HUES6 (cell line): ENCODE measurements at regions not wholly inside any gene's neighbourhood (a gene's known extent, or its start where the extent isn't known, plus 50 kb on each side); places are given as distances from the start of the nearest gene placed in this dataset.

Source experiments
- H3K27ac ChIP-seq: 2 replicates; pipeline ENCODE4 v1.7.0; 2013; ENCODE audit warnings: low read depth, mild to moderate bottlenecking, low read length, inconsistent platforms
- H3K27me3 ChIP-seq: 2 replicates; pipeline ENCODE4 v1.6.1; 2013; ENCODE audit warnings: low read length; ENCODE audit not compliant: control insufficient read depth, insufficient read depth
- H3K36me3 ChIP-seq: 2 replicates; pipeline ENCODE4 v1.6.1; 2013; ENCODE audit warnings: low read length; ENCODE audit not compliant: control insufficient read depth, insufficient read depth
- H3K4me1 ChIP-seq: 2 replicates; pipeline ENCODE4 v1.6.1; 2013; ENCODE audit warnings: low read length; ENCODE audit not compliant: control insufficient read depth, insufficient read depth
- H3K4me3 ChIP-seq: 2 replicates; pipeline ENCODE4 v1.5.1; 2013; ENCODE audit warnings: low read depth, low read length
- H3K9ac ChIP-seq: one replicate; pipeline ENCODE4 v1.6.1; 2013; ENCODE audit warnings: mild to moderate bottlenecking, low read length
- H3K9me3 ChIP-seq: 2 replicates; pipeline ENCODE4 v1.6.1; 2013; ENCODE audit warnings: low read depth, low read length; ENCODE audit not compliant: control insufficient read depth, insufficient read depth

DNA sequence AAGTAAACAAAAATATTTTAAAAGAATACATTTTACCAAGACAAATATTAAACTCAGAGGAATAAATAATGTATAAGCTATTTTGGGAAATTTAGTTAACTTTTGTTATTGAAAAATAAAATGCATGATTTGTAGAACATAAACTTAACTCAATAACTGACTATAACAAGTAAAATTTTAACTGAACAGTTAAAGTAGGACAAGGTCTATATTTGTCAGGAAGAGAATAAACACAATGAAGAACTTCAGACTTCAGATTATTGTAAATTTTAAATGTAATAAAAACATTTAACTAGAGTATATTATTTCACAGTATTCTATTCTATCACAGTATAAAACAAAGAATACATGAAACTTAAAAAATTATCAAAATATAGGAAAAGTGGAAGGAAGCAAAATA lies 948.8 kb upstream of the USP15 start:
- Histone ChIP-seq H3K27me3 (no peaks in the 10 kb centered on the region), H3K9ac (no peak overlapping the region), H3K9me3 (peaks cover 4% of the 10 kb centered on the region; the same call in 1 of the 2 replicates)

DNA sequence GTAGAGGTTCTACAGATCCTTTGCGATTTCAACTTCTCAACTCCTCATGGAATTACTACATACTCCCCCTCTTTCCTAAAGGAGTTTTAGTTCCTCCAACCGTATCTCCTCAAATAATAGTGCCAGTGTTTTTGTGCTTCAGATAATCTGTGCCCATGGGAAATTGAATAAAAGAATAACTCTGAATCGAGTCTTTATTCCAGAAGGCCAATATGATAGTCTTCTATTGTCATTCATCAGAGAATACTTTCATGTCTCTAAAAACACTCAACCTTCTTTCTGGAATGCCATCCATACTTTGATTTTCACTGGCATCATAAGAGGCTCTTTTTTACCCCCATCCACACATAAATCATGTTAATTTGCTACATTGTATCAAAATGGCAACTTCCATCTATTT lies 911.3 kb upstream of the USP15 start:
- no peak overlapping the region for H3K9ac ChIP-seq
- no peak overlapping the region for H3K4me3 ChIP-seq
- H3K4me1 ChIP-seq, result no peaks in the 10 kb centered on the region
- no peaks in the 10 kb centered on the region for H3K27me3 ChIP-seq
- no peak overlapping the region for H3K27ac ChIP-seq
- H3K9me3 ChIP-seq, result no peaks in the 10 kb centered on the region
- no peaks in the 10 kb centered on the region for H3K36me3 ChIP-seq

More for the DNA sequence above, 948.8 kb upstream of the USP15 start:
- Histone ChIP-seq H3K27ac (no peak overlapping the region), H3K4me3 (no peak overlapping the region), H3K36me3 (no peaks in the 10 kb centered on the region), H3K4me1 (no peaks in the 10 kb centered on the region)

GRCh38 chr12:61355105-61355504 lies 905.1 kb upstream of the USP15 start:
- Histone ChIP-seq H3K9ac (no peak overlapping the region), H3K9me3 (no peaks in the 10 kb centered on the region), H3K27me3 (no peaks in the 10 kb centered on the region), H3K4me1 (no peaks in the 10 kb centered on the region), H3K27ac (no peak overlapping the region), H3K36me3 (no peaks in the 10 kb centered on the region), H3K4me3 (no peak overlapping the region)

GRCh38 chr12:61356485-61356884 lies 903.7 kb upstream of the USP15 start:
- Histone ChIP-seq H3K4me1 (no peaks in the 10 kb centered on the region), H3K27ac (no peak overlapping the region), H3K27me3 (no peaks in the 10 kb centered on the region), H3K36me3 (no peaks in the 10 kb centered on the region), H3K9ac (no peak overlapping the region), H3K4me3 (no peak overlapping the region), H3K9me3 (no peaks in the 10 kb centered on the region)

DNA sequence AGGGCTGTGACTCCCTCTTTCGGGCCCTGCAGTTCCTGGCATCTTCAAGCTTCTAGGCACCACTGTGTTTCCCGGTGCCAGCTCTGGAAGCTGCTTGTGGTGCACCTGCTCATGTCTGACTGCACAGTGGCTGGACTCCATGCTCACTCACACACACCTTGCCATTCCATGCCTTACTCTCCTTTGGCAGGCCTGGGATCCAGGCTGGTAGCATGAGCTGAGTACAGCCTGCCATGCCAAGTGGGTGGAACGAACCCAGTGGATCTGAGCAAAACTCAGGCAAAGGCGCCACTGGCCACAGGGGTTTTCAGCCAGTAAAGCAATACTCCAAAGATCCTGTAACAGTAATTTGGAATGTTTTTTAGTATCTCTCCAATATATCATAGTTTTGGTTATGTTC lies 902.7 kb upstream of the USP15 start:
- H3K9ac ChIP-seq, result no peak overlapping the region
- no peaks in the 10 kb centered on the region for H3K4me1 ChIP-seq
- no peaks in the 10 kb centered on the region for H3K27me3 ChIP-seq
- no peaks in the 10 kb centered on the region for H3K36me3 ChIP-seq
- no peak overlapping the region for H3K4me3 ChIP-seq
- no peak overlapping the region for H3K27ac ChIP-seq
- no peaks in the 10 kb centered on the region for H3K9me3 ChIP-seq

DNA sequence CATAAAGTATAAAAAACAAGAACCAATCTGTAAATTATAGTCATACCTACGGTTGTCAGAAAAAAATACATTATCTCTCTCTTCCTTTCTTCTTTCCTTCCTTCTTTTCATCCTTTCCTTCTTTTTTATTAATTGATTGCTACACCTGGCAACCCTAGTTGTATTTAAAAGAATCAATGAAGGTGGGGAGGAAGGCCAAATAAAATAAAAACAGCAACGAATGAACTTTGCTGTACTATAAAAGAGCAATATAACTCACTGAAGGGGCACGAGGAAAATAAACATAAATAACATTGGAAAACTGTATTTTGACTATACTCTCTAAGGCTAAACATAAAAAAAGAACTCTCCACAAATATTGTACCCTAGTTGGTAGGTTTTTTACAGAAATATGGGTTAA lies 898.2 kb upstream of the USP15 start:
- H3K27ac ChIP-seq, result no peak overlapping the region

GRCh38 chr12:61365001-61365400 lies 895.2 kb upstream of the USP15 start:
- H3K9ac ChIP-seq, result no peak overlapping the region
- H3K36me3 ChIP-seq, result no peaks in the 10 kb centered on the region
- H3K9me3 ChIP-seq, result no peaks in the 10 kb centered on the region
- H3K27me3 ChIP-seq, result no peaks in the 10 kb centered on the region
- H3K27ac ChIP-seq, result no peak overlapping the region
- H3K4me1 ChIP-seq, result no peaks in the 10 kb centered on the region
- H3K4me3 ChIP-seq, result no peak overlapping the region

More for the DNA sequence above, 898.2 kb upstream of the USP15 start:
- no peak overlapping the region for H3K4me3 ChIP-seq
- H3K9ac ChIP-seq, result no peak overlapping the region
- no peaks in the 10 kb centered on the region for H3K36me3 ChIP-seq
- no peaks in the 10 kb centered on the region for H3K27me3 ChIP-seq
- no peaks in the 10 kb centered on the region for H3K4me1 ChIP-seq
- H3K9me3 ChIP-seq, result no peaks in the 10 kb centered on the region

- H3K4me3 ChIP-seq, result no peak overlapping the region
Observed at GRCh38 chr12:61367281-61367785, 892.9 kb upstream of the USP15 start.

DNA sequence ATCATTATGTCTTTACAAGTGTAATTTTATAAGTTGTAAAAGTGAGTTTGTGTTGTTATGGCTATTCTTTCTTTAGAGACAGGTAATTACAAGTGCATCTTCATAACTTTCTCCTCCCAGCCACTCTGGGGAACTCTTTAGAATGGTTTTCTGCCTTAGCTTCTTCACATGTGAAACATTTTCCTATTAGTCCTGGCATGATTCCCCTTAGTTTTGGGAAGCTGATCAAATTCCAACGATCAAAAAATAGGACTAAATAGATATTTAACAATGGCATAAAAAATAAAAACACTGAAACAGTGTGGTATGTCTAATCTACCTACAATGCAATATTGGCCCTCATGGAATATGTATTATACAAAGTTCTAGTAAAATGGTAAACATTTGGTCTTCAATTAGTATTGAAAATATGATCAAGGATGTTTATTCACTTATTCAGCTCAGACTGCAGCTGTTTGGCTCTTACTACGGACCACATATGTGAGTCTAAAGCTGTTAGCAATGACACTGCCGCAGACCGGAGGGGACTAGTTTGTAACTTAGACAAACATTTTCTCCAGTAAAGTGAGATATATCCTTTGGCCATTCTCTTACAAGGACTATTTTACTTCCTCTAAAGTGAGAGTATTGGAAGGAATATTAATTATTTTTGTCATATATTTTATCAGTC lies 890.8 kb upstream of the USP15 start:
- H3K9ac ChIP-seq, result no peak overlapping the region

More at GRCh38 chr12:61367281-61367785, 892.9 kb upstream of the USP15 start:
- Histone ChIP-seq H3K27ac (no peak overlapping the region), H3K36me3 (no peaks in the 10 kb centered on the region), H3K9ac (no peak overlapping the region), H3K9me3 (no peaks in the 10 kb centered on the region), H3K27me3 (no peaks in the 10 kb centered on the region), H3K4me1 (no peaks in the 10 kb centered on the region)

GRCh38 chr12:61384511-61384910 lies 875.7 kb upstream of the USP15 start:
- Histone ChIP-seq H3K36me3 (no peaks in the 10 kb centered on the region), H3K9me3 (peaks cover 15% of the 10 kb centered on the region), H3K9ac (no peak overlapping the region), H3K4me1 (no peaks in the 10 kb centered on the region), H3K27ac (no peak overlapping the region), H3K4me3 (no peak overlapping the region), H3K27me3 (no peaks in the 10 kb centered on the region)

More for the DNA sequence above, 890.8 kb upstream of the USP15 start:
- Histone ChIP-seq H3K4me1 (no peaks in the 10 kb centered on the region), H3K36me3 (no peaks in the 10 kb centered on the region), H3K27me3 (no peaks in the 10 kb centered on the region), H3K9me3 (no peaks in the 10 kb centered on the region), H3K27ac (no peak overlapping the region), H3K4me3 (no peak overlapping the region)

DNA sequence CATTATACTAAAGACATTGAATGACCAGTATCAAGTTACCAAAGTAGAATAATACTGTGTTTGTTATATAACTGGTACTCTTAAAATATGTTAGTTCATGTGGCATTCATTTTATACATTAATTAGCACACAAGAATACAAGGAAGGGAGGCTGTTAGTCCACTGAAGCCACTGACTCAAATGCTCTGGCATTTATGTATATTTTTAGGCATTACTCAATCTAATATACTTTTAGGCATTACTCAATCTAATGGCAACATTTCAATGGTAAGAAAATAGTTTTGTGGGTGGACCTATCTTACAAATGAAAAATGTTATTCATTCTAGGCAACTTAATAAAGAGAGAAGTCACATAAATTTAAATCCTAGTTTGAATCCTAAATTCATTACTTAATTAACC lies 874.4 kb upstream of the USP15 start:
- Histone ChIP-seq H3K36me3 (no peaks in the 10 kb centered on the region), H3K9ac (no peak overlapping the region), H3K4me1 (no peaks in the 10 kb centered on the region), H3K27me3 (no peaks in the 10 kb centered on the region), H3K27ac (no peak overlapping the region), H3K9me3 (peaks cover 23% of the 10 kb centered on the region), H3K4me3 (no peak overlapping the region)
